Nephron progenitor cell (in vitro differentiated cells): ENCODE measurements at regions not wholly inside any gene's neighbourhood (a gene's known extent, or its start where the extent isn't known, plus 50 kb on each side); places are given as distances from the start of the nearest gene placed in this dataset.

ENCODE experiments used
- DNase-seq: peaks from one replicate; pipeline ENCODE4 v3.0.0; 2021
- H3K27ac Mint-ChIP-seq: 2 replicates; pipeline ENCODE4 v1.8.0; 2021; ENCODE audit warnings: mild to moderate bottlenecking, moderate library complexity, mixed read lengths
- H3K27me3 Mint-ChIP-seq: 2 replicates; pipeline ENCODE4 v1.8.0; 2021; ENCODE audit warnings: mild to moderate bottlenecking, low read depth, mixed read lengths; ENCODE audit not compliant: poor library complexity
- H3K36me3 Mint-ChIP-seq: 2 replicates; pipeline ENCODE4 v1.8.0; 2021; ENCODE audit warnings: low read depth, mixed read lengths
- H3K4me1 Mint-ChIP-seq: 2 replicates; pipeline ENCODE4 v1.8.0; 2021; ENCODE audit warnings: mixed read lengths
- H3K4me3 Mint-ChIP-seq: 2 replicates; pipeline ENCODE4 v1.8.0; 2021; ENCODE audit warnings: mild to moderate bottlenecking, moderate library complexity, mixed read lengths
- H3K9me3 Mint-ChIP-seq: 2 replicates; pipeline ENCODE4 v1.8.0; 2021; ENCODE audit warnings: mild to moderate bottlenecking, moderate library complexity, mixed read lengths
- TF ChIP-seq, protein P1 (sequence below): fragments of 200-600 bp; sonication (generic); IDR thresholded peaks from 2 replicates; pipeline ENCODE4 v1.5.0; 2021; ENCODE audit warnings: antibody characterized with exemption

GRCh38 chr11:87870086-87870485 lies 305.2 kb downstream of the RAB38 start:
- no peak for DNase-seq
- Mint-ChIP-seq H3K27ac (no peak overlapping the region), H3K4me1 (no peaks in the 10 kb centered on the region), H3K27me3 (no peaks in the 10 kb centered on the region), H3K9me3 (no peaks in the 10 kb centered on the region), H3K4me3 (no peak overlapping the region), H3K36me3 (no peaks in the 10 kb centered on the region)
- TF ChIP-seq, protein P1, sequence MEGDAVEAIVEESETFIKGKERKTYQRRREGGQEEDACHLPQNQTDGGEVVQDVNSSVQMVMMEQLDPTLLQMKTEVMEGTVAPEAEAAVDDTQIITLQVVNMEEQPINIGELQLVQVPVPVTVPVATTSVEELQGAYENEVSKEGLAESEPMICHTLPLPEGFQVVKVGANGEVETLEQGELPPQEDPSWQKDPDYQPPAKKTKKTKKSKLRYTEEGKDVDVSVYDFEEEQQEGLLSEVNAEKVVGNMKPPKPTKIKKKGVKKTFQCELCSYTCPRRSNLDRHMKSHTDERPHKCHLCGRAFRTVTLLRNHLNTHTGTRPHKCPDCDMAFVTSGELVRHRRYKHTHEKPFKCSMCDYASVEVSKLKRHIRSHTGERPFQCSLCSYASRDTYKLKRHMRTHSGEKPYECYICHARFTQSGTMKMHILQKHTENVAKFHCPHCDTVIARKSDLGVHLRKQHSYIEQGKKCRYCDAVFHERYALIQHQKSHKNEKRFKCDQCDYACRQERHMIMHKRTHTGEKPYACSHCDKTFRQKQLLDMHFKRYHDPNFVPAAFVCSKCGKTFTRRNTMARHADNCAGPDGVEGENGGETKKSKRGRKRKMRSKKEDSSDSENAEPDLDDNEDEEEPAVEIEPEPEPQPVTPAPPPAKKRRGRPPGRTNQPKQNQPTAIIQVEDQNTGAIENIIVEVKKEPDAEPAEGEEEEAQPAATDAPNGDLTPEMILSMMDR, result no peak

DNA sequence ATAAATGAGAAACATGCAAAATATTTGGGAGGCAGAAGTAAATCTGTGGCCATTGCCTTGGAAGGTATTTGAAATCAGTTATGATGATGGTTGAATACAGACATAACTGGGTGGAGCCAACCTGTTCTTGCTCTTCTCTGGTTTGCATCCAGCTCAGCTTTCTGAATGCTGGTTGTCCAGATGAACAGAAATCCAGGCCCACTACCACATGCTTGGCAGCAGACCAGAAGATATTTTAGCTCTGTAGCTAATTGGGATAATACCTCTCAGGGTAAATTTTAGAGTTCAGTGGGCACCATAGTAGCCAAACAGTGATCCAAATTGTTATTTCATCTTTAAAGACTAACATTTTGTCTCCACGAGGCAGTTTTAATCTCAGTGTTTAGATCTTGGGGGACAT lies 308.3 kb downstream of the RAB38 start:
- no peaks in the 10 kb centered on the region for H3K27me3 Mint-ChIP-seq
- H3K27ac Mint-ChIP-seq, result no peak overlapping the region
- no peak for DNase-seq
- TF ChIP-seq, protein P1, result no peak
- H3K4me1 Mint-ChIP-seq, result no peaks in the 10 kb centered on the region
- no peaks in the 10 kb centered on the region for H3K36me3 Mint-ChIP-seq
- H3K4me3 Mint-ChIP-seq, result no peak overlapping the region
- H3K9me3 Mint-ChIP-seq, result no peaks in the 10 kb centered on the region

DNA sequence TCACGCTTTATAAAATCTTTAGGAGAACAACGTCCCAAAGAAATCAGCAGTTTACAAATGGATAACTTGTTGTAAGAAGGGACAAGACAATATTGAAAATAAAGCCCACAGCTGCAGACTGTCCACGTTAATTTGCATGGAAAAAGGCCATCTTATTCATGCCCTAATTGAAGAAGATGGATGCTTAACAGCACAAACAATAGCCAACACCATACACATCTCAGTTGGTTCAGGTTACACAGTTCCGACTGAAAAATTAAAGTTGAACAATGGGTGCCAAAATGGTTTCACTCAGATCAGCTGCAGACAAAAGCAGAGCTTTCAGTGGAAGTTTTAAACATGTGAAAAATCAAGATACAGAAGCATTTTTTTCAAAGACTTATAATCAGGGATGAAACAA lies 314.2 kb downstream of the RAB38 start:
- no peak overlapping the region for H3K27ac Mint-ChIP-seq
- no peaks in the 10 kb centered on the region for H3K27me3 Mint-ChIP-seq
- no peak overlapping the region for H3K4me3 Mint-ChIP-seq
- H3K9me3 Mint-ChIP-seq, result no peaks in the 10 kb centered on the region
- no peak for DNase-seq
- TF ChIP-seq, protein P1, result no peak
- no peaks in the 10 kb centered on the region for H3K36me3 Mint-ChIP-seq
- no peaks in the 10 kb centered on the region for H3K4me1 Mint-ChIP-seq

- no peak for DNase-seq
- Mint-ChIP-seq H3K9me3 (no peaks in the 10 kb centered on the region), H3K27ac (no peak overlapping the region), H3K36me3 (no peaks in the 10 kb centered on the region), H3K4me3 (no peak overlapping the region), H3K27me3 (no peaks in the 10 kb centered on the region), H3K4me1 (no peaks in the 10 kb centered on the region)
- TF ChIP-seq, protein P1, result no peak
Observed at GRCh38 chr11:87859636-87860035, 315.6 kb downstream of the RAB38 start.

DNA sequence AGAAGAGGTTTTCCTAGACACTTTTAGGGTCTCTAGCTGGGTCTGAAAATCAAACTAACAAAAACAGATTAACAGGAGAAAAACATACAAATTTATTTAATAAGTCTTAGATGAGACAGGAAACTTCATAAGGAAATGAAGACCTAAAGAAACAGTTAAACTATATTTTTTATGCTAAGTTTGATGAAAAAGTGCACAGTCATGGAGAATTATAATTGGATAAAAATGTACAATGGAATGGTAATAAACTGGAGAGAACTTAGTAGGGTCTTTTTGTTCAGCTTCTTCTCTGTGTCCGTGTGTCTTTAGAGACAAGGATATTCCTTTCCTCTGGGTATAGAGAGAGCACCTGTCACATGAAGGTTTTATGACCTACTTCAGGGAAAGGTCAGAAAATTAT lies 323.4 kb downstream of the RAB38 start:
- Mint-ChIP-seq H3K27ac (no peak overlapping the region), H3K36me3 (no peaks in the 10 kb centered on the region), H3K9me3 (no peaks in the 10 kb centered on the region), H3K4me3 (no peak overlapping the region), H3K4me1 (peaks cover 4% of the 10 kb centered on the region), H3K27me3 (no peaks in the 10 kb centered on the region)
- TF ChIP-seq, protein P1, result no peak
- DNase-seq, result no peak

DNA sequence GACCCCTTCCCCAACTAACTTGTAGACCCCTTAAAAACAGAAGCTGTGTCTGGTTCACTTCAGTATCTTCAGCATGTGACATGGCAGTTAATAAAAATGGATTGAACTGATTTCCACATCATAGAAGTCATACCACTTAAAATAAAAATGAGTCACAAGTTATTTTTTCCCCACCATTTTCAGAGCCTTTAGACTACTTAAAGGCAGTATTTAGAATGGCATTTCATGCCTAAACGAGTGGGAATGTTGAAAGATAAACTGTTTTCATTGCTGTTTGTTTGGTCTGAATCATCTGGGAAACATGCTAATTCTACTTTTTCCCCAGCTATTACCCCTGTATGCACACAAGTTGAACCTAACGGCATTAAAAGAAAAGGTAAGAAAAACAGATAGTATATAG lies 324.0 kb downstream of the RAB38 start:
- Mint-ChIP-seq H3K36me3 (no peaks in the 10 kb centered on the region), H3K9me3 (no peaks in the 10 kb centered on the region), H3K27me3 (no peaks in the 10 kb centered on the region), H3K4me3 (no peak overlapping the region), H3K27ac (no peak overlapping the region), H3K4me1 (peaks cover 4% of the 10 kb centered on the region)
- TF ChIP-seq, protein P1, result no peak
- DNase-seq, result no peak
